GM08714 (cell line): ENCODE measurements at regions not wholly inside any gene's neighbourhood (a gene's known extent, or its start where the extent isn't known, plus 50 kb on each side); places are given as distances from the start of the nearest gene placed in this dataset.
"Not testable (repeated sequence)": the region's sequence is repeated elsewhere in the genome, so short reads cannot be mapped to it uniquely, and the experiment has no call there.

ENCODE experiments used
- H3K4me3 ChIP-seq: fragments of 200-500 bp; sonication (Bioruptor generic); 2 replicates; pipeline ENCODE4 v1.5.1; 2014; ENCODE audit warnings: mild to moderate bottlenecking, low read length, inconsistent platforms
- ZNF274 ChIP-seq: IDR thresholded peaks from 2 replicates; pipeline ENCODE4 v1.6.1; 2012; ENCODE audit warnings: mild to moderate bottlenecking, low read depth, low read length

- no peak overlapping the region for H3K4me3 ChIP-seq
- no peak for TF ChIP-seq ZNF274
Measured at GRCh38 chrX:9354918-9355317, 109.9 kb upstream of the TBL1X start.

- TF ChIP-seq ZNF274 = no peak
- no peak overlapping the region for H3K4me3 ChIP-seq
Measured at GRCh38 chrX:9355739-9356138, 109.1 kb upstream of the TBL1X start.

- H3K4me3 ChIP-seq = no peak overlapping the region
- no peak for TF ChIP-seq ZNF274
Measured at GRCh38 chrX:9356846-9357245, 108.0 kb upstream of the TBL1X start.

GRCh38 chrX:9357518-9358114, 107.2 kb upstream of the TBL1X start:
- H3K4me3 ChIP-seq = no peak overlapping the region
- TF ChIP-seq ZNF274 = no peak

DNA sequence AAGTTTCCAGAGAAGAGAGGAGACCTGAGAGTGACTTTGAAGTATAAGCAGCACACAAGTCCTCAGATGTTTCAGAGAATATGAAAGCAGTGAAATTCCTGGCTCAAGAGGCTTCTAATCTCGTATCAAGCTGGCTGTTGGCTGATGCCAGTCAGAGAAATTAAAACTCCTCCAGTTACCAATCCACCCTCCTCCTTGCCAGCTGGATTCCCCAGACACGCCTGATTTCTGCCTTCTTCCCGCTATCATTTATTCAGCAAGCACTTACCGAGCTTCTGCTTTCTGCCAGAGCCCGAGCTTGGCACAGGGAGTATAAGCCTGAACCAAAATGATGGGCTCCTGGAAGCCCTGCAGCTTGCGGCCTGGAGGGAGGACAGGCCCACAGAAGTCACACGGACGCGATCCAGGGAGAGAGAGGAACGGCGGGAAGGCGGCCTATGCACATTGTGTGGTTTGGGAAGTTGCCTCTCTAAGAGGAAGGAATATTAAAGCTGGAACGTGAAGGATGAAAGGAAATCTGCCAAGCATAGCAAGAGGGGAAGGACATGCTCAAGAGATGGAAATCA, 102.4 kb upstream of the TBL1X start:
- TF ChIP-seq ZNF274 = no peak
- no peak overlapping the region for H3K4me3 ChIP-seq

- no peak for TF ChIP-seq ZNF274
- H3K4me3 ChIP-seq = no peak overlapping the region
Measured at GRCh38 chrX:9367421-9367820, 97.4 kb upstream of the TBL1X start.

- TF ChIP-seq ZNF274 = no peak
- no peak overlapping the region for H3K4me3 ChIP-seq
Measured at GRCh38 chrX:9368262-9368661, 96.6 kb upstream of the TBL1X start.

- no peak for TF ChIP-seq ZNF274
- H3K4me3 ChIP-seq = no peak overlapping the region
Measured at GRCh38 chrX:9369802-9370291, 95.0 kb upstream of the TBL1X start.

GRCh38 chrX:9370893-9371292, 94.0 kb upstream of the TBL1X start:
- H3K4me3 ChIP-seq = no peak overlapping the region
- no peak for TF ChIP-seq ZNF274

DNA sequence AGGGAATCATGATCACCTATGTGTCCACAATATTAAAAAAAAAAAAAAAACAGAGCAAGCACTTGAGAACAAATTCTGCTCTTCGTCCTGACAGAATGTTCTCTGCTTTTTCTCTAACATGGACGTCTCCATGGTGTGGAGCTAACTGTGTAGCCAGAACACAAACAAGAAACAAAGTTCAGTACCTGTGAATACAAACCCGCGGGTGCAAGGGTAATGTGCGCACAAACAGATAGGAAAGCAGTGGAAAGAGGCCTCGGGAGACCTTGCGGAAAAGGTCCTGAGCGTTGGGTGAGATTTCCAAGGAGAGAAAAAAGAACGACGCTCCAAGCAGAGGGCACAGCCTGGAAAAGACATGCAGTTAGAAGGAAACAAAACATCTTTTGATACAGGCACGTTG, 92.0 kb upstream of the TBL1X start:
- no peak overlapping the region for H3K4me3 ChIP-seq
- TF ChIP-seq ZNF274 = no peak

GRCh38 chrX:9373789-9374188, 91.1 kb upstream of the TBL1X start:
- no peak for TF ChIP-seq ZNF274
- H3K4me3 ChIP-seq = no peak overlapping the region

- TF ChIP-seq ZNF274 = no peak
- no peak overlapping the region for H3K4me3 ChIP-seq
Measured at GRCh38 chrX:9374555-9374954, 90.3 kb upstream of the TBL1X start.

DNA sequence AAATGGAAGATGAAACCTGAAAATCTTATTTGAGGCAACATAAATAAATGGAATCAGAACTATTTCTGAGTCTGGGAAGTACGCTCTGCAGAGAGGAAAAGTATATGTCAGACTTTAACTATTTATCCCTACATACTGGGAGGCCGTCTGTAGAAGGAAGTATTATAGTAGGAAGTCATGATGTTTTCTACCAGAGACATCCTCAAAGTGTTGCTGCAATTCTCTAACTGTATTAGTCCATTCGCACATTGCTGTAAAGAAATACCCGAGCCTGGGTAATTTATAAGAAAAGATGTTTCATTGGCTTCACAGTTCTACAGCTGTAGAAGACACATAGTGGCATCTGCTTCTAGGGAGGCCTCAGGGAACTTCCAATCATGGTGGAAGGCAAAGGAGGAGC, 88.7 kb upstream of the TBL1X start:
- TF ChIP-seq ZNF274 = no peak
- no peak overlapping the region for H3K4me3 ChIP-seq

DNA sequence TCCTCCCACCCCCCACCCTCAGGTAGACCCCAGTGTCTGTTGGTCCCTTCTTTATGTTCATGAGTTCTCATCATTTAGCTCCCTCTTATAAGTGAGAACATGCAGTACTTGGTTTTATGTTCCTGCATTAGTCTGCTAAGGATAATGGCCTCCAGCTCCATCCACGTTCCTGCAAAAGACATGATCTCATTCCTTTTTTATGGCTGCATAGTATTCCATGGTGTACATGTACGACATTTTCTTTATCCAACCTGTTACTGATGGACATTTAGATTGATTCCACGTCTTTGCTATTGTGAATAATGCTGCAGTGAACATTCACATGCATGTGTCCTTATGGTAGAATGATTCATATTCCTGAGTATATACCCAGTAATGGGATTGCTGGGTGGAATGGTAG, 87.6 kb upstream of the TBL1X start:
- H3K4me3 ChIP-seq = not testable (repeated sequence)

- H3K4me3 ChIP-seq = no peak overlapping the region
- TF ChIP-seq ZNF274 = no peak
Measured at GRCh38 chrX:9378980-9379696, 85.7 kb upstream of the TBL1X start.
